ENCODE measurements at regions not wholly inside any gene's neighbourhood (a gene's known extent, or its start where the extent isn't known, plus 50 kb on each side); places are given as distances from the start of the nearest gene placed in this dataset.
"Not testable (repeated sequence)": the region's sequence is repeated elsewhere in the genome, so short reads cannot be mapped to it uniquely, and the experiment has no call there.

GRCh38 chr4:13761581-13761980, 134.1 kb upstream of the BOD1L1 start:
- not testable (repeated sequence) for H3K27ac ChIP-seq (ENCODE audit: low read length); H3K4me3 ChIP-seq (ENCODE audit: low read length); H3K4me1 ChIP-seq (ENCODE audit: control insufficient read depth, insufficient read depth, low read length); H3K9me3 ChIP-seq (ENCODE audit: control insufficient read depth, low read depth, low read length); DNase-seq; H3K27me3 ChIP-seq (ENCODE audit: control insufficient read depth, insufficient read depth, low read length); H3K36me3 ChIP-seq (ENCODE audit: control insufficient read depth, insufficient read depth, low read length)
- no CpG with 5 or more reads among the region's 25 CpGs for WGBS (ENCODE audit: insufficient coverage, low lambda C conversion rate)

GRCh38 chr4:13762130-13762529, 134.6 kb upstream of the BOD1L1 start:
- no peaks in the 10 kb centered on the region for H3K27me3 ChIP-seq (ENCODE audit: control insufficient read depth, insufficient read depth, low read length)
- H3K4me3 ChIP-seq (ENCODE audit: low read length): no peak overlapping the region
- DNase-seq: no peak
- no CpG with 5 or more reads among the region's 2 CpGs for WGBS (ENCODE audit: insufficient coverage, low lambda C conversion rate)
- H3K36me3 ChIP-seq (ENCODE audit: control insufficient read depth, insufficient read depth, low read length): no peaks in the 10 kb centered on the region
- no peaks in the 10 kb centered on the region for H3K4me1 ChIP-seq (ENCODE audit: control insufficient read depth, insufficient read depth, low read length)
- peaks cover 7% of the 10 kb centered on the region for H3K9me3 ChIP-seq (ENCODE audit: control insufficient read depth, low read depth, low read length)
- no peak overlapping the region for H3K27ac ChIP-seq (ENCODE audit: low read length)

GRCh38 chr4:13763707-13764106, 136.2 kb upstream of the BOD1L1 start:
- H3K4me1 ChIP-seq (ENCODE audit: control insufficient read depth, insufficient read depth, low read length): no peaks in the 10 kb centered on the region
- WGBS (ENCODE audit: insufficient coverage, low lambda C conversion rate): 100% methylated on average over 1 of the region's 1 CpG
- peaks cover 7% of the 10 kb centered on the region for H3K9me3 ChIP-seq (ENCODE audit: control insufficient read depth, low read depth, low read length)
- H3K27ac ChIP-seq (ENCODE audit: low read length): no peak overlapping the region
- no peaks in the 10 kb centered on the region for H3K36me3 ChIP-seq (ENCODE audit: control insufficient read depth, insufficient read depth, low read length)
- no peak for DNase-seq
- no peaks in the 10 kb centered on the region for H3K27me3 ChIP-seq (ENCODE audit: control insufficient read depth, insufficient read depth, low read length)
- no peak overlapping the region for H3K4me3 ChIP-seq (ENCODE audit: low read length)

- Histone ChIP-seq H3K9me3 (ENCODE audit: control insufficient read depth, low read depth, low read length) (peaks cover 7% of the 10 kb centered on the region), H3K27me3 (ENCODE audit: control insufficient read depth, insufficient read depth, low read length) (no peaks in the 10 kb centered on the region), H3K4me1 (ENCODE audit: control insufficient read depth, insufficient read depth, low read length) (no peaks in the 10 kb centered on the region), H3K4me3 (ENCODE audit: low read length) (no peak overlapping the region), H3K27ac (ENCODE audit: low read length) (no peak overlapping the region), H3K36me3 (ENCODE audit: control insufficient read depth, insufficient read depth, low read length) (no peaks in the 10 kb centered on the region)
- no peak for DNase-seq
- WGBS (ENCODE audit: insufficient coverage, low lambda C conversion rate): 83% methylated on average over 1 of the region's 4 CpGs
Measured at GRCh38 chr4:13765539-13765938, 138.0 kb upstream of the BOD1L1 start.

- no peak overlapping the region for H3K27ac ChIP-seq (ENCODE audit: low read length)
- no peak for DNase-seq
- H3K9me3 ChIP-seq (ENCODE audit: control insufficient read depth, low read depth, low read length): peaks cover 4% of the 10 kb centered on the region
- no CpG with 5 or more reads among the region's 11 CpGs for WGBS (ENCODE audit: insufficient coverage, low lambda C conversion rate)
- H3K4me1 ChIP-seq (ENCODE audit: control insufficient read depth, insufficient read depth, low read length): no peaks in the 10 kb centered on the region
- no peaks in the 10 kb centered on the region for H3K36me3 ChIP-seq (ENCODE audit: control insufficient read depth, insufficient read depth, low read length)
- no peaks in the 10 kb centered on the region for H3K27me3 ChIP-seq (ENCODE audit: control insufficient read depth, insufficient read depth, low read length)
- no peak overlapping the region for H3K4me3 ChIP-seq (ENCODE audit: low read length)
Measured at GRCh38 chr4:13766761-13767540, 139.4 kb upstream of the BOD1L1 start.

- Histone ChIP-seq H3K27me3 (ENCODE audit: control insufficient read depth, insufficient read depth, low read length) (no peaks in the 10 kb centered on the region), H3K9me3 (ENCODE audit: control insufficient read depth, low read depth, low read length) (peaks cover 7% of the 10 kb centered on the region), H3K36me3 (ENCODE audit: control insufficient read depth, insufficient read depth, low read length) (no peaks in the 10 kb centered on the region), H3K27ac (ENCODE audit: low read length) (no peak overlapping the region), H3K4me1 (ENCODE audit: control insufficient read depth, insufficient read depth, low read length) (no peaks in the 10 kb centered on the region), H3K4me3 (ENCODE audit: low read length) (no peak overlapping the region)
- DNase-seq: no peak
- no CpG with 5 or more reads among the region's 1 CpG for WGBS (ENCODE audit: insufficient coverage, low lambda C conversion rate)
Measured at GRCh38 chr4:13777341-13777740, 149.8 kb upstream of the BOD1L1 start.

GRCh38 chr4:13778367-13778766, 150.8 kb upstream of the BOD1L1 start:
- Histone ChIP-seq H3K4me1 (ENCODE audit: control insufficient read depth, insufficient read depth, low read length) (no peaks in the 10 kb centered on the region), H3K27ac (ENCODE audit: low read length) (no peak overlapping the region), H3K27me3 (ENCODE audit: control insufficient read depth, insufficient read depth, low read length) (no peaks in the 10 kb centered on the region), H3K9me3 (ENCODE audit: control insufficient read depth, low read depth, low read length) (peaks cover 5% of the 10 kb centered on the region), H3K36me3 (ENCODE audit: control insufficient read depth, insufficient read depth, low read length) (no peaks in the 10 kb centered on the region), H3K4me3 (ENCODE audit: low read length) (no peak overlapping the region)
- WGBS (ENCODE audit: insufficient coverage, low lambda C conversion rate): 67% methylated on average over 1 of the region's 1 CpG
- no peak for DNase-seq

GRCh38 chr4:13782231-13782630, 154.7 kb upstream of the BOD1L1 start:
- Histone ChIP-seq H3K27me3 (ENCODE audit: control insufficient read depth, insufficient read depth, low read length) (no peaks in the 10 kb centered on the region), H3K4me1 (ENCODE audit: control insufficient read depth, insufficient read depth, low read length) (peaks cover 7% of the 10 kb centered on the region), H3K36me3 (ENCODE audit: control insufficient read depth, insufficient read depth, low read length) (no peaks in the 10 kb centered on the region), H3K9me3 (ENCODE audit: control insufficient read depth, low read depth, low read length) (no peaks in the 10 kb centered on the region), H3K4me3 (ENCODE audit: low read length) (no peak overlapping the region), H3K27ac (ENCODE audit: low read length) (no peak overlapping the region)
- peak; percentile 16 to 56 for DNase-seq
- WGBS (ENCODE audit: insufficient coverage, low lambda C conversion rate): no CpG with 5 or more reads among the region's 2 CpGs

- Histone ChIP-seq H3K36me3 (ENCODE audit: control insufficient read depth, insufficient read depth, low read length) (no peaks in the 10 kb centered on the region), H3K9me3 (ENCODE audit: control insufficient read depth, low read depth, low read length) (no peaks in the 10 kb centered on the region), H3K27me3 (ENCODE audit: control insufficient read depth, insufficient read depth, low read length) (no peaks in the 10 kb centered on the region), H3K4me3 (ENCODE audit: low read length) (no peak overlapping the region), H3K27ac (ENCODE audit: low read length) (peak overlapping the region; percentile 47), H3K4me1 (ENCODE audit: control insufficient read depth, insufficient read depth, low read length) (peaks cover 7% of the 10 kb centered on the region)
- no CpG with 5 or more reads among the region's 8 CpGs for WGBS (ENCODE audit: insufficient coverage, low lambda C conversion rate)
- DNase-seq: peak; percentile 33 to 68
Measured at GRCh38 chr4:13783800-13784411, 156.4 kb upstream of the BOD1L1 start.

GRCh38 chr4:13793020-13793710, 165.6 kb upstream of the BOD1L1 start:
- Histone ChIP-seq H3K9me3 (ENCODE audit: control insufficient read depth, low read depth, low read length) (peaks cover 4% of the 10 kb centered on the region), H3K36me3 (ENCODE audit: control insufficient read depth, insufficient read depth, low read length) (no peaks in the 10 kb centered on the region), H3K27me3 (ENCODE audit: control insufficient read depth, insufficient read depth, low read length) (no peaks in the 10 kb centered on the region), H3K27ac (ENCODE audit: low read length) (no peak overlapping the region), H3K4me1 (ENCODE audit: control insufficient read depth, insufficient read depth, low read length) (no peaks in the 10 kb centered on the region), H3K4me3 (ENCODE audit: low read length) (no peak overlapping the region)
- WGBS (ENCODE audit: insufficient coverage, low lambda C conversion rate): 71% methylated on average over 4 of the region's 5 CpGs
- DNase-seq: no peak
